Dedifferentiated amniotic fluid mesenchymal stem cell (primary cell): ENCODE measurements at regions not wholly inside any gene's neighbourhood (a gene's known extent, or its start where the extent isn't known, plus 50 kb on each side); places are given as distances from the start of the nearest gene placed in this dataset.
"Not testable (repeated sequence)": the region's sequence is repeated elsewhere in the genome, so short reads cannot be mapped to it uniquely, and the experiment has no call there.

Experiments
- DNase-seq: peaks from one replicate; pipeline ENCODE4 v3.0.0-alpha.2; 2016; ENCODE audit errors: extremely low spot score

DNA sequence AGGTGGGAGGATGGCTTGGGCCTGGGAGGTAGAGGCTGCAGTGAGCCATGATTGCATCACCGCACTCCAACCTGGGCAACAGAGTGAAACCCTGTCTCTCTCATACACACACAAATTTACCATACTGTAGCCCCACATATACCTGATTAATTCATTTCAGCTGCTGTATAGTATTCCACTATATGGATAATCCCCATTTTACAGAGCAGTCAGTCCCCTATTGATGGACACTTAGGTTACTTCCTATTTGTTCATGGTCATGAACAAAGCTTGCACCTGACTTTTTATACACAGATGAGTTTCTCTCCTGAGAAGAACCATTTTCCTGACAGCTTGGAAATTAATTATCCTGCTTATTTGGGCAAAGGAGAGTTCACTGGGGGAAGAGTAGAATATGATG, 59.2 kb downstream of the EMX2 start:
- no peak for DNase-seq

DNA sequence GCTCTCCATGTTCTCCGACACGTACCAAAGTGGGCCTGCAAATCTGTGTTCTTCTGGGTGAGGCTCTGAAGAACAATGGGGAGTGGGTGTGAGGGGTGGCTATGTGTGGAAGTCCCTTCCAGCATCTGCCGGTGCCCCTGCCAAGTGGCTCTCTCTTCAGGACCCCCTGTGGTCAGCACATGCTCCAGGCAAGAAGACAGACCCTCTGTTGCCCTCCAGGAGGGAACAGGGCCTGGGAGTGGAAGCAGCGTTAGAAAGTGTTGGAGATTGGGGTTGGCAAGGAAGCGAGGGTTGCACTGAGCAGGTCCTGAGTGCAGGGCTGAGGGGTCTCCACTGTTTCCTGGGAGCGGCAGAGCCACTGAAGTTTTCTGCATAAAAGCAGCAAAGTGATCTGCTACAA, 60.5 kb downstream of the EMX2 start:
- no peak for DNase-seq

DNA sequence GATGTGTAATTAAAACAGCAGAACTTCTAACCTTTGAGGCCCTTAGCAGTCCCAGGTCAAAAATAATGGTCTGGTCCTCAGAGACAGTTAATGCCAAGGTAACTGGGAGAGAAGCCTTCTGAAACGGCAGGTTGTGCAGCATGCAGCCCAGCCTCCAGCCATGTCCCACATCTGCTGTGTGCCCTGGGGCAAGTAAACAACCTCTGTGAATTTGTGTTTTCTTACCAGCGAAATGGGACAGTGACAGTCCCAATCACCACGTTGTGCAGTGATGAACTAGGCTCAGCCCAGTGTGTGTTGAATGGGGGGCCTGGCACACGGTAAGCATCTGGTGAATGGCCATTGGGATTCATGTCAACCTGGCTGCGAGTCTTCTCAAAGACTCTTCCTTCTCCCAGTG, 61.2 kb downstream of the EMX2 start:
- DNase-seq, result no peak

DNA sequence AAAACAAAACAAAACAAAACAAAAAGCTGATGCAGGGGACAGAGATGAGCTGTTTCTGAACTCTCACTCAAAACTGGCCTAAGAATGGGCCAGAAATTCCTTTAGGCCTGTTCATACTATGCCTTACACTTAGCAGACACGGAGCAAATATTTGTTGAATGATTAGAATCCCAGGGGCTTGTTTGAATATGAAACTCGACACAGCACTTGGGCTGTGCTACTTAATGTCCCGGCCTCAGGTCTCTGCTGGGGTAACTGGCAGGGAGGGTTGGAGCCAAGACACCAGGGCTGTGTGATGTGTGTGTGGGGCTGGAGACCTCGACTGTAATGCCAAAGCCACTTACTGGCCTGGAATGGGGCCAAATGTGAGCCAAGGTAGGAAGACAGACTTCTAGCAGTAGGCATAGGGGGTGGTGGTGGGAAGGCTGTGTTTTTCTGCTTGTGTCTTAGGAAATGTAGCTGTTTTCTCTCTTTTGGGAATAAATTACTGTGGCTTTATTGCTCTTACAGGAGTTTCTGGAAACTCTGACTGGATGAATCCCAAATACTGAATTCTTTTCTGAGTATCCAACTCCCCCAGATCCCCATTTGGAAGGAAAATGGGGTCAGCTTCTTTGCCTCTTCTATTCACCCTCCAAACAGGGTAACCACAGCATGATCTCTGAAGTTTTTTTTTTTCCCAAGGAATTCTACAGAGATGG, 66.7 kb downstream of the EMX2 start:
- DNase-seq, result no peak

DNA sequence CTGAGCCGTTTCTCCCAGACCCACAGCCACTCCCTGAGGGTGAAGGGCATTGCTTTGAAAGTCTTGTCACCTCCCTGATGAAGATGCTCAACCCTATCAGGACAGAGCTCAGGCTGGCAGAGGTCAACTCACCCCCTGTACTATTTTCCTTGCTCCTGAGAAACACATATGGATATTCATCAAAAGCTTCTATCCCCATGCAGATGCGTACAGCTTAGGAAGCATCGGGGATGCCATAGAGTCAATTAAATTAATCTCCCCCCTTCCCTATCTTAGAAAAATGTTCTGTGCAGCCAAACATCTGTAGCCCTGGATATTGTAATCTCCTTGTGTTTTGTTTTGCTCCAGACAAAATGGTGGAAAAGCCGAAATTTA, 67.2 kb downstream of the EMX2 start:
- DNase-seq, result no peak

DNA sequence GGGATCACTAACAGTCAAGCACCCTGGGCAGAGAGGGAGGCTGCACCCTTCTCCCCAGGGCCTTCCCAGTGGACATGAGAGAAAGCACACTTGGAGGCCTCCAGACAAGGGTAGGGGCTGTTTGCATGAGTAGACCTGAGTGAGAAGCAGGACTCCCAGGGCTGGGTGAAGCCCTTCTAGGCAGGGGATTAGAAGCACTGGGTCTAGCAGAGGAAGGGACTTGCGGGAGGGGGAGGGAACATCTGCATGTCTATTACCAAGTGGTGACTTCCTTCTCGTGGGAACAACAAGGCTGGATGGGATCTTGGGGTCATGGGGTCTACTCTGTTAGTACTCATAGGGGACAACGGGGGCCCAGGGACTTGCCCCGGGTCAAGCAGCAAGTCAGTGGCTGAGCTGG, 67.8 kb downstream of the EMX2 start:
- DNase-seq, result no peak

DNA sequence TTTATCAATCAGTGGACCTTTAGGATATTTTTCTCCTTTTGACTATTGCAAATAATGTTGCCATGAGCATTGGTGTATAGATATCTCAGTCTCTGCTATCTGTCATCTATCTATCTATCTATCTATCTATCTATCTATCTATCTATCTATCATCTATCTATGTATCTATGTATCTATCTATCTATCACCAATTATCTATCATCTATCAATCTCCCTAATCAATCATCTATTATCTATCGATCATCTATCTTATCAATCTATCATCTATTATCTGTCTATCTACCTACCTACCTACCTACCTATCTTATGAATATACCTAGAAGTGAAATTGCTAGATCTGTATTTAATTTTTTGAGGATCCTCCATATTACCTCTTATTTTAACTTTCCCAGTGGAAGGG, 69.6 kb downstream of the EMX2 start:
- no peak for DNase-seq

DNA sequence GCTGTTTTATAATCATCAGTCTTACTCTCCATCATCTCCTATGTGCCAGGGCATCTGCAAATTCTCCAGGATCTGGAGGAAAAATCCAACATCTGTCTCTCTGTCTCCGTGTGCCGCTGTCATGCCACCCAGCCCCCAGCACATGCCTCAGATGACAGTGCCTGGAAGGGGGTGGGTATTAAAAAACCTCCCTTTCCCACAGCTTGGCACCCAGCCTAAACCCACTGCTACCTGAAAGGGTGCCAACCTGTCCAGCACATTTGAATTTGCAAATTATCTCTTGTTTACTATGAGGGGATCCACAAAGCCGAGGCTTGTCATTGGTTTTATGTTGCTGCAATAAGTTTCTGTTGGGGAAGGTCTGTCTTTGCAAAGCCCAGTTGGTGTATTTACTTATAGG, 73.1 kb downstream of the EMX2 start:
- no peak for DNase-seq

DNA sequence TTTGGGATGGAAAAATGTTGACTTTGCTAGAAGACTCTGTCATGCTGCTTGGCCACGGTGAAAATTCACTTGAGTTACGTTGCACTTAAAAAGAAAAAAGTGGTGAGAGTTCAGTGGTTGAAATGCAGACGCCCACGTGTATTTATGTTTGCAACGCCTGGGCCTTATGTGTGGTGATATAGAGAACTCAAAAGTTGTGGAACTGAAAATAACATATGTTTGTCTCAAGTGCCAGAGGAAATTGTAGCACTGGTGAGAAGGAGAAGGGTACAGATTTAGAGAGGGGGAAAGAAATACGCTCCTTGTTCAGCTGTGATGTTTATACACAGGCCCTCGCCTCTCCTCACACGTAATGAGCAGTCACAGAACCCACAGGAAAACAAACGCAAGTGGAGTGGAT, 73.6 kb downstream of the EMX2 start:
- no peak for DNase-seq

DNA sequence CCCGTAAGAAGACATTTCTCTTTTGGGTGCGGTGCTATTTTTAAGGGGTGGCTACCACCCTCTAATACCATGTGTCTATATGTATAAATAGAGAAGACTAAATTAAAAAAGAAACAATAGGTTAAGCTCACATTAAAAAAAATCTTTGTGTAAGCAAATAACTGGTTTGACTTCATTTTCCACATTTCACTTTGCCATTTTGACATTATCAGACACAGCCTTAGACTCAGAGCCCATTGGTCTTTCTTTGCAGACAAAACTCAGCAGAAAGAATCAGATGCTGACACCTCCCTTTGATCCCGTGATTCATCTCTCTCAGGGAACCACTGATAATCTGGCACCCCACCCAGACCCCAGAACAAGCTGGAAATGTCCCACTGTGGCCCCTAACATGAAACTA, 74.5 kb downstream of the EMX2 start:
- no peak for DNase-seq

DNA sequence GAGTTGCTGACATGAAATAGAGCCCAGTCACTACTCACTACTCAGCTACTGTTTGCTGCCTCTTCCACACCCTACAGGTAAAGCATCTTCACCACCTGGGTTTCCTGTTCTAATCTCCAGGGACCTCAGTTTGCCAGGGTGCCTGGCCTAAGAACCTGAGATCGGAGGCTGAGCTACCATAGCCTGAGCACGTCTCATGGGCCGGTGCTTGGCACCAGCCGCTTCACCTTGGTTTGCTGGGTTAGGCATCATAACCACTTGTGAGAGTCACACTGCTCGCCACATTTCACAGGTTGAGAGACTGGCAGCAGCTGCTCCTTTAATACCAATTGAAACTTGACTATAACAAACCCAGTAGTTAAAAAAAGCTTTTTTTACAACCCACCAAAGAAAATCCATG, 75.1 kb downstream of the EMX2 start:
- no peak for DNase-seq

DNA sequence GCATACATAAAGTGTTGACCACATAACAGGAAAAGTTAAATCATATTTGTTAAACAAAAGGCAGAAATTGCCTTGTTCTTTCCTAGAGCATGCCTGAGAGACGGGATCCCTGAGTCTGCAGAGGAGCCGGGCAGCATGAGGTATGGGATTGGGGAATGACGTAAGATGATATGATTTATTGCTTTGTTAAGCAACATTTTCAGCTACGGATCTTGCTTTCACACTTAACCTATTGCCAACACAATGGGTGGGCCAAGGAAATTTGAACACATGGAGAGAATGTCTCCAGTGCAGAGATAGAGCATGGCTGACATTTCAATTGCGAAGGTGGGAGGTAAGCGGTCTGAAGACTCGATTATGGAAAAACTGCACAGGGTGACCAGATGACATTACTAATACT, 76.7 kb downstream of the EMX2 start:
- no peak for DNase-seq

DNA sequence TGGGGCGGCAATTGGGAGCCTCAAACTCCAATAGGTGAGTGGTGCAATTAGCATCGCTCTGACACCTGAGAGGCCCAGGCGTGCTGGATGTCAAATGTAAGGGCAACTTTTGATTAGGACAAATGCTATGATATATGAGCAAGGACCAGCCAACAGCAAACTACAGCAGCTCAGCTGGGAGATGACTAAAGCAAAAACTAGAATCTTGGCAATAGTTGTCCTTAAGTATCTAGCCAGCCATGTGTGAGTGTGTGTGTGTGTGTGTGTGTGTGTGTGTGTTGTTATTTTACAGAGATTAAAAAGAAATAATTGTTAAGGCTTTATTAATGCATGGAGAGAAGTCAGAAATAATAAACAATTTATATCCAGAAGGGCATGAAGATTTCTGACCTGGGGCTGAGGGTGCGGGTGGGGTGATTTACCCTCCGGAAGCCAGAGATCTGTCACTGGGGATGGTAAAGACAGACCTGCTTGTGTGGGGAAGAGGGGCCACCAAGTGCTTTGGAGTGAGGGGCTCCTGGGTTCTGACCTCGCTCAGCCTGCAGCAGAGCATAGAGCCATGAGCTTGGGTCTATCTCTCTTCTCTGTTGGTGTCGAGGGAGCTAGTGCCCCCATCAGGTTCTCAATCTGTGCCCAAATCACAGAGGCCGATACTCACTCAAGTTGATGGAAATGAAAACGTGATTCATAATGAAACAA, 77.3 kb downstream of the EMX2 start:
- no peak for DNase-seq

DNA sequence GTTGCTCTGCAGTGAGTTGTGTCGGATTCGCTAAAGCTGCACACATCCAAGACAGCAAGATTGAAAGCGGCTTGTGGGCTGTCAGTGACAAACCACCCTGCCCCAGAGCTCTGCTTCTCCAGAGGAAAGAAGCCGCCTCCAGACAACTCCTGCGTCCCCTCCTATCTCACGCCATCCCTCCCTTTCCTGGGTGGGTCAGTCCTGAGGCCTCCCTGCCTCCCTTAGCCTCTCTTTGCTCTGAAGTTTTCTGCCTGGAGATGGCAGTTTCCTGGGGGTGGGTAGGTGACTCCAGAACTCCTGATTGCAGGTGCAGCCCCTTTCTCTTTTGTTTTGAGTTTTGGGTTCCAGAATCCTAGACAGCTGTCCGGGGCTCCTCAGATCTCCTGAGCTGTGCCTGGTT, 78.7 kb downstream of the EMX2 start:
- no peak for DNase-seq

DNA sequence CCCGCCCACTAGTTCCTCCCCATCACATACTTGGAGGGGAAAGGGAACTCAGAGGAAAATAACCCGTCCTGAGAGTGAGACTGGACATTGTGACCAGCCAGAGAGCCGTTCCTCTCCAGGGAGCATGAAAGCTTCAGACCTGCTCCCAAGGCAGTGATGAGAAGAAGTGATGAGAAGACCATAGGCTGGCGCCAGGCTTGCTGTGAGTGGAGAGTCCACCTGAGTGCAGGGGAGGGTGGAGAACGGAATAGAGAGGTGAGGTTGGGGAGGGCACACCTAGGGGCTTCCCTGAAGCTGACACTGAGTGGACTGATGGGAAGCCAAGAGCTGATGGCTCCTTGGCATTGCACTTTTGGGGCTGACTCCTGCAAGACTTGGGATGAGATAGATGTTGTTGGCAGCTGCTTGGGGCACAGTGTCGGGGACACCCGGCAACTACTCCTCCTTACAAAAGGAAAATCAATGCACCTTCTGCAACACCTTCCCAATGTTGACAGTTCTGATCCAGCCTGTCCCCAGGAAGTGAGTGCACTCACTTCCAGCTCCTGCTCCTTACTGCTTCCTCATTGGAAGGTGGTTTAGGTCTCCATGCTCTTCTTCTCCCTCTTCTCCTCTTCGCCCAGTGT, 79.4 kb downstream of the EMX2 start:
- DNase-seq, result no peak

DNA sequence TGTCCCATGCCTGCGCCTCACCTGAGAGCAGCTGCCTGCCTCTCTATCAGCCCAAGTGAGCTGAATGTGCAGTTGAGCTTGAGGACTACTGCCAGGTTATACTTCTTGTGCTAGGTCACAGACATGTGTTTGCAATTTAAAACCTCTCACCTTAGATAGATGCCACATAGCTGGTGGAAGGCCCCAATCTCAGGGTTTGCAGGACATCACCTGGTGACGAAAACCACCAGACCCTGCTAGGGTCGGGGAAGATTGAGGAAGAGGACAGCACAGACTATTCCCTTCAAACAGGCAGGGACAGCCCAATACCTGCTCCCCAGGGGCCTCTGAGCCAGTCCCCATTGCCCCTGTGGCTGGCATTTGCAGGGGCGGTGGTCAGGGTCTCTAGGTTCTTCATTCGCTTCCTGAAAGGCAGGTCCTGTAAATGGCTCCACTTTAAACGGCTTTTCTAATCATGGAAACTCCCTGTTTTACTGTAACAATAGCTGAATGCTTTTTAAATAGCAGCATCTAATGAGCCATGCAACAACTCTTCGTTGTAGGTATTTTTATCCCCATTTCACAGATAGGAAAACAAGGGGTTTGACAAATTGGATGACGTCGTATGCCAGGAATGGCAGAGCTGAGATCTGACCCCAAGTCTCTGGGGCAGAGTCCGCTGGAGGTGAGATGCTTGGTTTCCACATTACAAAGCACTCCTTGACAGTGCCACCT, 80.1 kb downstream of the EMX2 start:
- DNase-seq, result no peak

DNA sequence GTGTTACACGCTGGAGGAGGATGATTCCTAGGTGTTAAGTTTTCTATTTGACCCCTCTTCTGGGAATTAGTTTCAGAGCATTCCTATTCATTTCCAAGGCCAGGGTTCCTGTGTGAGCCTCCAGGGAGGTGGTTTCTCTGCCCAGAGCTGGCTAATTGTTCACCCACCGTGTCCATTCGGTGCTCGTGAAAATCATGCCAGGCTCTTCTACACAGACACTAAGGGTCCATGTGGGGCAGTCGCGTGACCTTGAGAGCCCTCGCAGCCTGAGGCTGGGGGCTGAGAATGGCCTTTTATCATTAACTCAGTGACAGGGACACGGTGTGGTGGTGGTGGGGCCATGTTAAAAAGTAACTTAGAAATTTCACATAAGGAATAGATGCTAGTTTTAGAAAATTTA, 83.7 kb downstream of the EMX2 start:
- no peak for DNase-seq

DNA sequence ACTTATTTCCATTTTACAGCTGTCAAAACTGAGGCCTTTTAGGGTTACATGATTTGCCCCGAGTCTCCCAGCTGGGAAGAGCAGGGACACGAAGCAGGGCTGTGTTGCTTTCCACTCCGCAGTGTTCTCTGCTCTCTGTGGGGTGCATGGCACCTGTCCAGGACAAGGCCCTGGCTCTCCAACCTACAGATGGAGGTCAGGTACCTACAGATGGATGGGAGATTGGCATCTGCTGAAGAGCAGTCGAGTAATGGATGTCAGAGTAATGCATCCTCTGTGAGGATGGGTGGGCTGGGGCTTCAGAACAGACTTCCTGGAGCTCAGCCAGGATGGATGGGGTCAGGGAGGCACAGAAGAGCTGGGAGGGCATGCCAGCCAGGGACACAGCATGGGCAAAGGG, 85.0 kb downstream of the EMX2 start:
- no peak for DNase-seq

DNA sequence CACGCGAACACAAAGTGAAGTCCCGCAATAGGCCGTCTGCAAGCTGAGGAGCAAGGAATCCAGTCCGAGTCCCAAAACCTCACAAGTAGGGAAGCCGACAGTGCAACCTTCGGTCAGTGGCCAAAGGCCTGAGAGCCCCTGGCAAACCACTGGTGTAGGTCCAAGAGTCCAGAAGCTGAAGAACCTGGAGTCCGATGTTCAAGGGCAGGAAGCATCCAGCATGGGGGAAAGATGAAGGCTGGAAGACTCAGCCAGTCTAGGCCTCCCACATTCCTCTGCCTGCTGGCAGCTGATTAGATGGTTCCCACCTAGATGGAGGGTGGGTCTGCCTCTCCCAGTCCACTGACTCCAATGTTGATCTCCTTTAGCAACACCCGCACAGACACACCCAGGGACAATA, 87.2 kb downstream of the EMX2 start:
- not testable (repeated sequence) for DNase-seq

DNA sequence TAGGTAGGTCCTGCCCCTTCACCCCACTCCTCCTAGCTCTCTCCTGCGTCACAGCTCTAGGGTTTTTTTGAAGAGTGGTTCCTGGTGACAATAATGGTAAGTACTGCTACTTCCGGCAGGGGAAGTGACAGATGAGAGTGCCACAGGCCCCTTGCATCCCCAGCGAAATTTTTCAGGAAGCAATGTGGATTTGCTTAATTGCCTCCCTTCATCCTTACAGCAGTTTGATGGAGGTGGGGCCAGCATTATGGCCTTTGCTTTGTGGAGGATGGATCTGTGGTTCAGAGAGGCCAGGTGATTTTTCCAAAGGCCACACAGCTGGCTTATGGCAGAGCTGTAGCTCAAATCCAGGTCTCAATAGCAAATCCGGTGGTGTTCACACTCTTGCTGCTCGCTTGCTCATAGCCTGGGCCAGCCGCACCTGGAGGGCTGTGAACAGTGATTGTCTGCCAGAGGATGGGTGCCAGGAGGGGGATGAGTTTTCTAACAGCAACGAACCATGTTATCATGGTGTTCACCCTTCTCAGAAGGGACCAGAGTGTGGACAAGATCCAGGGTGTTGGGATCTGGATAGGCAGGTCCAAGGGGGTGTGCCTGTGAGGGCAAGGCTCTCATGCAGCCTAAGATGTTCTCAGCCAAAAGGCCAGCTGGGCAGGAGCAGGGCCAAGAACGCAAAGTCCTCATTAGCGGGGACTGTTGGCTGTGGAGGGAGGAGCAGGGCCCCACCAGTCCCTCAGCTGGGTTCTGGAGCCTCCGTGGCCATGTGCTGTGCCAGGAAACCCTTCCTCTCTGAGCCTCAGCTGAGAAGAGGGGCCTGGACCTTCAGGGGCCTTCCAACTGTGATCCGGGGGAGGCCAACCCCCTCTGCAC, 89.0 kb downstream of the EMX2 start:
- no peak for DNase-seq

DNA sequence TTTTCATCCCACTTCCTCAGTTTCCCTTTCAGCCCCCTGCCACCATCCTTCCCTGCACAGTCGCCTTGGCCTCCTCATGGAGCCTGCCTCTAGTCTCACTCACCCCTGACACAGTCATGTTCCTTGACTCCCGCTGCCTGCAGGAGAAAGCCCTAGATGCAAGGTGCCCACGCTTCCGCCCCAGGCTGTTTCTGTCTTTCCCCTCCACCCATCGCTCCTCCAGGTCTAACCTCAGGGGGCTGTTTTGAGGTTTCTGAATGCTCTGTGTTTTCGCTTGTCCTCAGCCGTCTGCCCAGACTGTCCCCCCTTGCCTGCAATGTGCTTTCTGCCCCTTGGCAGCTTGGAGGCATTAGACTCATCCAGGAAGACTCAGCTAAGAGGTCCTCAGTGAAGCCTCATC, 89.9 kb downstream of the EMX2 start:
- DNase-seq, result no peak

DNA sequence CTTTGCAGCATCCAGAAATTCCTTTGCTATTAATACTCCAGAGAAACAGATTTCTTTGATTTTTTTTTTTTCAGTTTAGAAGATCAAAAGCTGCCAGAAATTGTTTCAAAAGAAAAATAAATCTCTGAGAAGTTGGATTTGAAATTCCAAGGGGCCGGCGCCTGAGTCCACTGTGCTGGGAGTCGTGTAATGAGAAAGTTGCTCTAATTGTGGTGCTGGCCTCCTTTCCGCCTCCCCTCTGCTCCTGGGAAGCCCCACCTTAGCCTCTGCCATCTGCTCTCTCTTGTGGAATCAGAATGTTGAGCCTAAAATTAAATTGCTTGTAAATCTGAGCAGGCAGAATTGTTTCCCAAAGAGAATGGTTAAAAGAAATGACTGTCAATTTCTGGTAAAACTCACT, 93.3 kb downstream of the EMX2 start:
- DNase-seq, result no peak
